H9 (cell line): ENCODE measurements at regions not wholly inside any gene's neighbourhood (a gene's known extent, or its start where the extent isn't known, plus 50 kb on each side); places are given as distances from the start of the nearest gene placed in this dataset.

Experiments used
- DNase-seq: peaks from one replicate; pipeline ENCODE4 v3.0.0-alpha.2; 2017
- H2AFZ ChIP-seq: one replicate; pipeline ENCODE4 v1.6.1; 2013; ENCODE audit warnings: mild to moderate bottlenecking, low read length, control low read depth, moderate library complexity
- H2AK5ac ChIP-seq: 2 replicates; pipeline ENCODE4 v1.6.1; 2013; ENCODE audit warnings: low read length, control low read depth, mixed read lengths; ENCODE audit not compliant: insufficient read length
- H2BK120ac ChIP-seq: one replicate; pipeline ENCODE4 v1.6.1; 2013; ENCODE audit warnings: low read depth, mild to moderate bottlenecking, low read length, control low read depth, inconsistent platforms; ENCODE audit not compliant: poor library complexity, severe bottlenecking
- H2BK12ac ChIP-seq: 2 replicates; pipeline ENCODE4 v1.6.1; 2013; ENCODE audit warnings: low read length, control low read depth, mixed read lengths, low read depth; ENCODE audit not compliant: insufficient read length
- H2BK15ac ChIP-seq: 2 replicates; pipeline ENCODE4 v1.6.1; 2013; ENCODE audit warnings: low read depth, low read length, control low read depth
- H2BK20ac ChIP-seq: one replicate; pipeline ENCODE4 v1.6.1; 2013; ENCODE audit warnings: low read depth, mild to moderate bottlenecking, low read length, control low read depth, inconsistent platforms; ENCODE audit not compliant: poor library complexity, severe bottlenecking
- H2BK5ac ChIP-seq: 2 replicates; pipeline ENCODE4 v1.6.1; 2013; ENCODE audit warnings: low read length, control low read depth, mixed read lengths; ENCODE audit not compliant: insufficient read length
- H3K14ac ChIP-seq: 2 replicates; pipeline ENCODE4 v1.6.1; 2013; ENCODE audit warnings: low read length, control low read depth; ENCODE audit not compliant: insufficient read depth
- H3K18ac ChIP-seq: 2 replicates; pipeline ENCODE4 v1.6.1; 2013; ENCODE audit warnings: low read depth, mild to moderate bottlenecking, mixed read lengths, low read length, control low read depth; ENCODE audit not compliant: insufficient read length
- H3K23ac ChIP-seq: 2 replicates; pipeline ENCODE4 v1.6.1; 2013; ENCODE audit warnings: low read length, control low read depth, mixed read lengths, low read depth; ENCODE audit not compliant: insufficient read length
- H3K23me2 ChIP-seq: 2 replicates; pipeline ENCODE4 v1.6.1; 2013; ENCODE audit warnings: low read depth, mild to moderate bottlenecking, mixed read lengths, low read length, control low read depth; ENCODE audit not compliant: insufficient read length, poor library complexity, severe bottlenecking
- H3K27ac ChIP-seq: 2 replicates; pipeline ENCODE4 v1.5.1; 2013; ENCODE audit warnings: low read length, control low read depth, mixed read lengths, low read depth; ENCODE audit not compliant: insufficient read length
- H3K27me3 ChIP-seq: 2 replicates; pipeline ENCODE4 v1.6.1; 2013; ENCODE audit warnings: low read length, control low read depth, inconsistent platforms; ENCODE audit not compliant: insufficient read depth
- H3K4ac ChIP-seq: 2 replicates; pipeline ENCODE4 v1.6.1; 2013; ENCODE audit warnings: low read depth, mild to moderate bottlenecking, control low read depth, inconsistent platforms, low read length, moderate library complexity
- H3K4me1 ChIP-seq: 2 replicates; pipeline ENCODE4 v1.6.1; 2013; ENCODE audit warnings: low read length, control low read depth, inconsistent platforms; ENCODE audit not compliant: insufficient read depth
- H3K4me2 ChIP-seq: 2 replicates; pipeline ENCODE4 v1.6.1; 2013; ENCODE audit warnings: low read length, control low read depth, mixed read lengths; ENCODE audit not compliant: insufficient read length, insufficient read depth
- H3K56ac ChIP-seq: 2 replicates; pipeline ENCODE4 v1.6.1; 2013; ENCODE audit warnings: low read depth, mild to moderate bottlenecking, mixed read lengths, low read length, control low read depth; ENCODE audit not compliant: insufficient read length
- H3K79me1 ChIP-seq: 2 replicates; pipeline ENCODE4 v1.6.1; 2013; ENCODE audit warnings: low read depth, mild to moderate bottlenecking, moderate library complexity, low read length, control low read depth, inconsistent platforms; ENCODE audit not compliant: insufficient read depth, poor library complexity, severe bottlenecking
- H3K79me2 ChIP-seq: 2 replicates; pipeline ENCODE4 v1.6.1; 2013; ENCODE audit warnings: low read length, control low read depth, inconsistent platforms; ENCODE audit not compliant: insufficient read depth
- H3K9ac ChIP-seq: 2 replicates; pipeline ENCODE4 v1.6.1; 2013; ENCODE audit warnings: low read length, control low read depth, mixed read lengths; ENCODE audit not compliant: insufficient read length; ENCODE audit errors: extremely low read depth
- H3K9me3 ChIP-seq: one replicate; pipeline ENCODE4 v1.6.1; 2013; ENCODE audit warnings: low read depth, low read length, inconsistent platforms; ENCODE audit not compliant: control insufficient read depth
- H3T11ph ChIP-seq: one replicate; pipeline ENCODE4 v1.6.1; 2013; ENCODE audit warnings: mild to moderate bottlenecking, low read length, control low read depth, inconsistent platforms
- H4K20me1 ChIP-seq: one replicate; pipeline ENCODE4 v1.6.1; 2013; ENCODE audit not compliant: control insufficient read depth, insufficient read length, insufficient read depth
- H4K5ac ChIP-seq: 2 replicates; pipeline ENCODE4 v1.6.1; 2013; ENCODE audit warnings: low read depth, mild to moderate bottlenecking, mixed read lengths, low read length, control low read depth; ENCODE audit not compliant: insufficient read length
- H4K8ac ChIP-seq: replicated peaks from 2 replicates; pipeline ENCODE4 v1.6.1; 2013; ENCODE audit warnings: low read length, control low read depth, mixed read lengths, low read depth; ENCODE audit not compliant: insufficient read length
- H4K91ac ChIP-seq: 2 replicates; pipeline ENCODE4 v1.6.1; 2013; ENCODE audit warnings: low read depth, mild to moderate bottlenecking, moderate library complexity, mixed read lengths, low read length, control low read depth; ENCODE audit not compliant: insufficient read length
- H3K27ac Mint-ChIP-seq, 3 experiments: 2 replicates in 2 of 3; 3 replicates in 1 of 3; pipeline ENCODE4 v1.8.0; 2020 to 2021; ENCODE audit warnings: mixed read lengths in 3 of 3, mild to moderate bottlenecking in 1 of 3, moderate library complexity in 1 of 3
- H3K27me3 Mint-ChIP-seq: 2 replicates; pipeline ENCODE4 v1.8.0; 2021; ENCODE audit warnings: low read depth, mild to moderate bottlenecking, moderate library complexity, mixed read lengths
- H3K36me3 Mint-ChIP-seq, 3 experiments: 2 replicates in 2 of 3; 3 replicates in 1 of 3; pipeline ENCODE4 v1.8.0; 2020 to 2021; ENCODE audit warnings: low read depth in 3 of 3, mixed read lengths in 3 of 3; ENCODE audit not compliant: insufficient read depth in 1 of 3
- H3K4me1 Mint-ChIP-seq, 2 experiments: 2 replicates each; pipeline ENCODE4 v1.8.0; 2020; ENCODE audit warnings: mixed read lengths in 2 of 2
- H3K4me3 Mint-ChIP-seq, 2 experiments: 2 replicates in 1 of 2; 3 replicates in 1 of 2; pipeline ENCODE4 v1.8.0; 2020 to 2021; ENCODE audit warnings: mild to moderate bottlenecking in 2 of 2, mixed read lengths in 2 of 2, moderate library complexity in 1 of 2
- H3K9me3 Mint-ChIP-seq, 2 experiments: 2 replicates in 1 of 2; 3 replicates in 1 of 2; pipeline ENCODE4 v1.8.0; 2020; ENCODE audit warnings: mild to moderate bottlenecking in 2 of 2, mixed read lengths in 2 of 2, moderate library complexity in 1 of 2
- WGBS: extraction: QIAGEN DNeasy Blood & Tissue Kit; methylation state at CpG from one replicate; pipeline ENCODE4 v1.1.7; 2013; ENCODE audit warnings: missing lambda C conversion rate, low lambda C conversion rate, mixed read lengths; ENCODE audit not compliant: insufficient read length; ENCODE audit errors: extremely low coverage; 5-methylcytosine and 5-hydroxymethylcytosine counted together
- TF ChIP-seq, protein P1 (sequence below): fragments of 200-600 bp; sonication (generic); conservative IDR thresholded peaks from 3 replicates; pipeline ENCODE4 v1.8.0; 2021; ENCODE audit warnings: antibody characterized with exemption, mild to moderate bottlenecking

DNA sequence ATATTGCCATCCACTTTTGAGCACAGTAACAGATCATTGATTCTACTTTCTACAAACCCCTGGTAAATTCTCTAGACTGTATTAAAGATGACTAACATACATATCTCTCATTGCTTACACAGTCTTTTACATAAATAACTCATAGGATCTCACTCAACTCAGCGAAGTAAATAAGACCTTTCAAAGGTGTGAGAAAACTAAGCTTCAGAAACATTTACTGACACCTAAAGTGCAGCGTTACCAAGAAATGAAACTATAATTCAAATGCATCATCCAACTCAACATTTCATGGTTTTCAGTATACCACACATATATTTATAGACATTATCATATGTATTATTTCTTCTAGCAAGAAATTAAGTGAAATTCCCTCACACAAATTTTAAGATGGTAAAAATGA is 189.8 kb downstream of the METTL4 start:
- H3K4me2 ChIP-seq, result no peak overlapping the region
- H3K9me3 Mint-ChIP-seq, result peaks cover 3 to 5% of the 10 kb centered on the region in 2 experiments; a peak in 3 of 5 replicates
- TF ChIP-seq, protein P1, sequence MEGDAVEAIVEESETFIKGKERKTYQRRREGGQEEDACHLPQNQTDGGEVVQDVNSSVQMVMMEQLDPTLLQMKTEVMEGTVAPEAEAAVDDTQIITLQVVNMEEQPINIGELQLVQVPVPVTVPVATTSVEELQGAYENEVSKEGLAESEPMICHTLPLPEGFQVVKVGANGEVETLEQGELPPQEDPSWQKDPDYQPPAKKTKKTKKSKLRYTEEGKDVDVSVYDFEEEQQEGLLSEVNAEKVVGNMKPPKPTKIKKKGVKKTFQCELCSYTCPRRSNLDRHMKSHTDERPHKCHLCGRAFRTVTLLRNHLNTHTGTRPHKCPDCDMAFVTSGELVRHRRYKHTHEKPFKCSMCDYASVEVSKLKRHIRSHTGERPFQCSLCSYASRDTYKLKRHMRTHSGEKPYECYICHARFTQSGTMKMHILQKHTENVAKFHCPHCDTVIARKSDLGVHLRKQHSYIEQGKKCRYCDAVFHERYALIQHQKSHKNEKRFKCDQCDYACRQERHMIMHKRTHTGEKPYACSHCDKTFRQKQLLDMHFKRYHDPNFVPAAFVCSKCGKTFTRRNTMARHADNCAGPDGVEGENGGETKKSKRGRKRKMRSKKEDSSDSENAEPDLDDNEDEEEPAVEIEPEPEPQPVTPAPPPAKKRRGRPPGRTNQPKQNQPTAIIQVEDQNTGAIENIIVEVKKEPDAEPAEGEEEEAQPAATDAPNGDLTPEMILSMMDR, result no peak
- no peak overlapping the region for H2BK15ac ChIP-seq
- no peak for DNase-seq
- no peaks in the 10 kb centered on the region for H3K27me3 ChIP-seq
- H3K23me2 ChIP-seq, result no peaks in the 10 kb centered on the region
- H2BK120ac ChIP-seq, result no peak overlapping the region
- H3T11ph ChIP-seq, result no peak overlapping the region
- H3K14ac ChIP-seq, result no peak overlapping the region
- H3K79me1 ChIP-seq, result no peaks in the 10 kb centered on the region
- no peak overlapping the region for H4K5ac ChIP-seq
- no peak overlapping the region for H4K8ac ChIP-seq
- no peaks in the 10 kb centered on the region for H3K79me2 ChIP-seq
- H3K4me1 Mint-ChIP-seq, result peaks cover 0 to 4% of the 10 kb centered on the region in 2 experiments; a peak in 1 of 4 replicates
- H2AFZ ChIP-seq, result no peak overlapping the region
- no peak overlapping the region for H4K91ac ChIP-seq
- no peaks in the 10 kb centered on the region for H4K20me1 ChIP-seq
- H3K56ac ChIP-seq, result no peak overlapping the region
- no CpG with 5 or more reads among the region's 2 CpGs for whole genome bisulfite sequencing
- no peak overlapping the region for H3K27ac Mint-ChIP-seq
- H3K9me3 ChIP-seq, result no peaks in the 10 kb centered on the region
- H2AK5ac ChIP-seq, result no peak overlapping the region
- H3K18ac ChIP-seq, result no peak overlapping the region
- H3K4ac ChIP-seq, result no peak overlapping the region
- H2BK12ac ChIP-seq, result no peak overlapping the region
- no peak overlapping the region for H2BK5ac ChIP-seq
- no peak overlapping the region for H3K9ac ChIP-seq
- no peak overlapping the region for H3K23ac ChIP-seq
- no peak overlapping the region for H2BK20ac ChIP-seq
- no peaks in the 10 kb centered on the region for H3K27me3 Mint-ChIP-seq
- H3K4me1 ChIP-seq, result no peaks in the 10 kb centered on the region
- no peak overlapping the region for H3K4me3 Mint-ChIP-seq
- peaks cover 0 to 3% (median 0%) of the 10 kb centered on the region in 3 experiments; a peak in 2 of 7 replicates for H3K36me3 Mint-ChIP-seq
- no peak overlapping the region for H3K27ac ChIP-seq
